ENCODE measurements at regions not wholly inside any gene's neighbourhood (a gene's known extent, or its start where the extent isn't known, plus 50 kb on each side); places are given as distances from the start of the nearest gene placed in this dataset.

DNA sequence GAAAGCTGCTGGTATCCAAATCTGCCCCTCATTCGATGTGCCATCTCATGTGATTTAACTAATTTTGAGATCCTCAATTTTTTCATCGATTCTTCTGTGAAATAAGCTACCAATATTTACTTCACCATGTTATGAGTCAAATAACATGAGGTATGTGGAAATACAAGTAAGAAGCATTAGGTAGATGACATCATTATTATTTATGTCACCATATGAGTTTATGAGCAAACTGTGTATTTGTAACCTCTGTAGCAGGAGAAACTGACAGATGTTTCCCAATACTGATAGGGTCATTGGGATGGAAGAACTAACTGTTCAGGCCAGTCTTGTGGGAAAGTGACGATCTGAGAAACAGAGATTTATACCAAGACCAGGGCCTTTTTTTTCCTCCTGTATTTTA is 229.4 kb upstream of the GOT2 start:
- TF ChIP-seq POLR2AphosphoS5 (IDR thresholded peaks at IDR 0.05) (no peak), EZH2 (IDR thresholded peaks at IDR 0.05; ENCODE audit: borderline replicate concordance, insufficient read depth, low read length, poor library complexity, severe bottlenecking) (no peak), EP300 (conservative IDR thresholded peaks at IDR 0.05; ENCODE audit: poor library complexity, severe bottlenecking) (no peak), SMC3 (conservative IDR thresholded peaks at IDR 0.05; ENCODE audit: poor library complexity) (no peak), MXI1 (conservative IDR thresholded peaks at IDR 0.05; ENCODE audit: poor library complexity, severe bottlenecking) (no peak), TAF1 (IDR thresholded peaks at IDR 0.05; ENCODE audit: low read depth) (no peak), RAD21 (conservative IDR thresholded peaks at IDR 0.05) (no peak)
- TF ChIP-seq, protein P1, sequence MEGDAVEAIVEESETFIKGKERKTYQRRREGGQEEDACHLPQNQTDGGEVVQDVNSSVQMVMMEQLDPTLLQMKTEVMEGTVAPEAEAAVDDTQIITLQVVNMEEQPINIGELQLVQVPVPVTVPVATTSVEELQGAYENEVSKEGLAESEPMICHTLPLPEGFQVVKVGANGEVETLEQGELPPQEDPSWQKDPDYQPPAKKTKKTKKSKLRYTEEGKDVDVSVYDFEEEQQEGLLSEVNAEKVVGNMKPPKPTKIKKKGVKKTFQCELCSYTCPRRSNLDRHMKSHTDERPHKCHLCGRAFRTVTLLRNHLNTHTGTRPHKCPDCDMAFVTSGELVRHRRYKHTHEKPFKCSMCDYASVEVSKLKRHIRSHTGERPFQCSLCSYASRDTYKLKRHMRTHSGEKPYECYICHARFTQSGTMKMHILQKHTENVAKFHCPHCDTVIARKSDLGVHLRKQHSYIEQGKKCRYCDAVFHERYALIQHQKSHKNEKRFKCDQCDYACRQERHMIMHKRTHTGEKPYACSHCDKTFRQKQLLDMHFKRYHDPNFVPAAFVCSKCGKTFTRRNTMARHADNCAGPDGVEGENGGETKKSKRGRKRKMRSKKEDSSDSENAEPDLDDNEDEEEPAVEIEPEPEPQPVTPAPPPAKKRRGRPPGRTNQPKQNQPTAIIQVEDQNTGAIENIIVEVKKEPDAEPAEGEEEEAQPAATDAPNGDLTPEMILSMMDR (IDR thresholded peaks at IDR 0.05; ENCODE audit: poor library complexity, severe bottlenecking): no peak
- TF ChIP-seq, protein P2, sequence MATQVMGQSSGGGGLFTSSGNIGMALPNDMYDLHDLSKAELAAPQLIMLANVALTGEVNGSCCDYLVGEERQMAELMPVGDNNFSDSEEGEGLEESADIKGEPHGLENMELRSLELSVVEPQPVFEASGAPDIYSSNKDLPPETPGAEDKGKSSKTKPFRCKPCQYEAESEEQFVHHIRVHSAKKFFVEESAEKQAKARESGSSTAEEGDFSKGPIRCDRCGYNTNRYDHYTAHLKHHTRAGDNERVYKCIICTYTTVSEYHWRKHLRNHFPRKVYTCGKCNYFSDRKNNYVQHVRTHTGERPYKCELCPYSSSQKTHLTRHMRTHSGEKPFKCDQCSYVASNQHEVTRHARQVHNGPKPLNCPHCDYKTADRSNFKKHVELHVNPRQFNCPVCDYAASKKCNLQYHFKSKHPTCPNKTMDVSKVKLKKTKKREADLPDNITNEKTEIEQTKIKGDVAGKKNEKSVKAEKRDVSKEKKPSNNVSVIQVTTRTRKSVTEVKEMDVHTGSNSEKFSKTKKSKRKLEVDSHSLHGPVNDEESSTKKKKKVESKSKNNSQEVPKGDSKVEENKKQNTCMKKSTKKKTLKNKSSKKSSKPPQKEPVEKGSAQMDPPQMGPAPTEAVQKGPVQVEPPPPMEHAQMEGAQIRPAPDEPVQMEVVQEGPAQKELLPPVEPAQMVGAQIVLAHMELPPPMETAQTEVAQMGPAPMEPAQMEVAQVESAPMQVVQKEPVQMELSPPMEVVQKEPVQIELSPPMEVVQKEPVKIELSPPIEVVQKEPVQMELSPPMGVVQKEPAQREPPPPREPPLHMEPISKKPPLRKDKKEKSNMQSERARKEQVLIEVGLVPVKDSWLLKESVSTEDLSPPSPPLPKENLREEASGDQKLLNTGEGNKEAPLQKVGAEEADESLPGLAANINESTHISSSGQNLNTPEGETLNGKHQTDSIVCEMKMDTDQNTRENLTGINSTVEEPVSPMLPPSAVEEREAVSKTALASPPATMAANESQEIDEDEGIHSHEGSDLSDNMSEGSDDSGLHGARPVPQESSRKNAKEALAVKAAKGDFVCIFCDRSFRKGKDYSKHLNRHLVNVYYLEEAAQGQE (IDR thresholded peaks at IDR 0.05; ENCODE audit: borderline replicate concordance): no peak

Measured in neural cell (in vitro differentiated cells).